GM20000 (cell line): ENCODE measurements at regions not wholly inside any gene's neighbourhood (a gene's known extent, or its start where the extent isn't known, plus 50 kb on each side); places are given as distances from the start of the nearest gene placed in this dataset.
"Not testable (repeated sequence)": the region's sequence is repeated elsewhere in the genome, so short reads cannot be mapped to it uniquely, and the experiment has no call there.

Source experiments
- DNase-seq: peaks from one replicate; pipeline ENCODE4 v3.0.0; 2012; ENCODE audit warnings: low spot score
- TF ChIP-seq, protein P1 (sequence below): IDR thresholded peaks from 2 replicates; pipeline ENCODE4 v1.5.1; 2012; ENCODE audit warnings: mild to moderate bottlenecking, control low read depth; ENCODE audit errors: extremely low read depth, missing control alignments

DNA sequence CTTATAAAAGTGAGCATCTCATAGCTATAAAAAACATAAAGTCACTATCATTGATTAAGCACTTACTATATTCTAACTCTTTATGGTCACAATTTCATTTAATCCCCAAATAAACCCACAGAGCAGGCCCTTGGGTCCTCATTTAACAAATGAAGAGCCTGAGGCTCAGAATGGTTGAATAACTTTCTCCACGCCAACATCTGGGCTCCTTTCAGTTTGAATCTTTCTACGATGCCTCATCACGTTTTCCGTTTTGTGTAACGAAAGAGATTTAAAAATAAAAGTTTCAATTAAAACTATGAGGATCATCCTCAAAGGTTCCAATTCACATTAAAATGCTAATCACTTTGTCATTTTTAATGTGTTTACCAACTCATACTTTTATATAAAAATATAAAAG is 74.2 kb upstream of the ADAMTS18 start:
- TF ChIP-seq, protein P1, sequence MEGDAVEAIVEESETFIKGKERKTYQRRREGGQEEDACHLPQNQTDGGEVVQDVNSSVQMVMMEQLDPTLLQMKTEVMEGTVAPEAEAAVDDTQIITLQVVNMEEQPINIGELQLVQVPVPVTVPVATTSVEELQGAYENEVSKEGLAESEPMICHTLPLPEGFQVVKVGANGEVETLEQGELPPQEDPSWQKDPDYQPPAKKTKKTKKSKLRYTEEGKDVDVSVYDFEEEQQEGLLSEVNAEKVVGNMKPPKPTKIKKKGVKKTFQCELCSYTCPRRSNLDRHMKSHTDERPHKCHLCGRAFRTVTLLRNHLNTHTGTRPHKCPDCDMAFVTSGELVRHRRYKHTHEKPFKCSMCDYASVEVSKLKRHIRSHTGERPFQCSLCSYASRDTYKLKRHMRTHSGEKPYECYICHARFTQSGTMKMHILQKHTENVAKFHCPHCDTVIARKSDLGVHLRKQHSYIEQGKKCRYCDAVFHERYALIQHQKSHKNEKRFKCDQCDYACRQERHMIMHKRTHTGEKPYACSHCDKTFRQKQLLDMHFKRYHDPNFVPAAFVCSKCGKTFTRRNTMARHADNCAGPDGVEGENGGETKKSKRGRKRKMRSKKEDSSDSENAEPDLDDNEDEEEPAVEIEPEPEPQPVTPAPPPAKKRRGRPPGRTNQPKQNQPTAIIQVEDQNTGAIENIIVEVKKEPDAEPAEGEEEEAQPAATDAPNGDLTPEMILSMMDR: no peak
- no peak for DNase-seq

DNA sequence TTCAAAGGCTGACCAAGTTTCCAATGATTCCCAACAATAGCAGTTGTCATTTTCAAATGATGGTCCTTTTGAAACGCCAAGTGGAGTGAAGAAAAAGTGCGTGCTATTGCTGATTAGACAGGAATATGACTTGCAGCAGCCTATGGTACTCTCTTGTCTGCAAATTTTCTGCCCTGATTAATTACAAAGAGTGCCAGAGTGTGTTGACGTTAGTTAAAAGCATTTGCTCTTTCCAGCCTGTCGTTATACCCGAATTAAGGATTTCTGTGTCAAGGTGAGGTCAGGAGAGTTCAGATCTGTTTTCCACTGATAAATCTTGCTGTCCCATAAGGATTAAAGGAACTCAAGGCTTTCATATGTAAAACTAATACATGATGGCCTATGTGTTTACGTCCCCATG is 75.0 kb upstream of the ADAMTS18 start:
- TF ChIP-seq, protein P1: no peak
- DNase-seq: no peak

DNA sequence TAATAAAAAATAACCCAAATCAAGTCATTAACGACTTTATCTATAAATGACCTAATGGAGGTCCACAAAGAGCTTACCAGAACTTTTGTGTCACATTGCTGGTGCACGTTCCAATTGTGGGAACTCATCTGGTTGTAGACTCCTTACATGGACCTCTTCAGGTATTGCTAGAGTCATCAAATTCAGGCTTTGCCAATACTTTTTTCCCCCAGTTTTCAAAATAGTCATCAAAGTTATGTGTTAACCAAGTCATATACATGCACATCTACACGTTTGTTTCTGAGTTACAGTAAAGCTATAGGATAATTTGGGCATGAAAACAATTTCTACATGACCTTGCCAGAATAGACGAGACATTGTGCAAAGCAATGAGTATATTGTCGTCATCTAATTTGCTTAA is 76.2 kb upstream of the ADAMTS18 start:
- TF ChIP-seq, protein P1: no peak
- no peak for DNase-seq

DNA sequence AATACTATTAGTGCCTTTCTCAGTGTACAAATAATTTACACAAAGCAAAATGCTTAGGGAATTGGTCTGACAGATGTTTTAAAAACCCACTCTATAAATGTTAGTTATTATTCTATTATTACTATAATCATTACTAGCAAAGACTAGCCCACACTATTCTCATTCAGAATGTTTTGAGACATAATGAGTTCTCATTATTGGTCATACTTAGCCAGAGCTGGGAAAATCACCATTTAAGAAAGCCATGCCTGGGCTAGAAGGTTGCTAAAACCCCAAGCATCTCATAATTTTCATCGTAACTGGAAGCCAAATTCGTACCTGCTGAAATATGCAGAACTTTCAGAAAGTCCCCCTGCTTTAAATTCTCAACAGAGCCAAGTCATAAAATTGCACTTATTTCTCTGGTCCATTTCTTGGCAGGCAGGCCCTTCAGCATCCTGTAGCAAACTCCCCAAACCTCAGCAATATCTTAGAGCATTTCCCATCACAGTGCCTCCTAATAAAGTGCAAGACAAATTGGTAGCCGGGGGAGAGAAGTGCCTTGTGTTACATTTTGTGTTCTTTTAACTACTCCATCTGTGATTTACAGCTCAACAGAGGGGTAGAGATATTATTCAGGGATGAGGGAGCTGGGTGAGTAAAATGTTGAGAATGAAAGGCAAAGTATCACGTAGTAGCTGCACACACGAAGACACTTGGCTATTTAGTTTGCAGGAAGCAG is 79.8 kb upstream of the ADAMTS18 start:
- no peak for DNase-seq
- TF ChIP-seq, protein P1: no peak

DNA sequence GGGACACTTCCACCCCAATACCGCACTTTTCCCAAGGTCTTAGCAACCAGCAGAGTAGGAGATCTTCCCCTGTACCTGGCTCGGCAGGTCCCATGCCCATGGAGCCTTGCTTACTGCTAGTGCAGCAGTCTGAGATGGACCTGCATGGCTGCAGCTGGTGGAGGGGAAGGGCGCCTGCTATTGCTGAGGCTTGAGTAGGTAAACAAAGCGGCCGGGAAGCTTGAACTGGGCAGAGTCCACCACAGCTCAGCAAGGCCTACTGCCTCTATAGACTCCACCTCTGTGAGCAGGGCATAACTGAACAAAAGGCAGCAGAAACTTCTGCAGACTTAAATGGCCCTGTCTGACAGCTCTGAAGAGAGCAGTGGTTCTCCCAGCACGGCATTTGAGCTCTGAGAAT is 90.4 kb upstream of the ADAMTS18 start:
- DNase-seq: not testable (repeated sequence)

DNA sequence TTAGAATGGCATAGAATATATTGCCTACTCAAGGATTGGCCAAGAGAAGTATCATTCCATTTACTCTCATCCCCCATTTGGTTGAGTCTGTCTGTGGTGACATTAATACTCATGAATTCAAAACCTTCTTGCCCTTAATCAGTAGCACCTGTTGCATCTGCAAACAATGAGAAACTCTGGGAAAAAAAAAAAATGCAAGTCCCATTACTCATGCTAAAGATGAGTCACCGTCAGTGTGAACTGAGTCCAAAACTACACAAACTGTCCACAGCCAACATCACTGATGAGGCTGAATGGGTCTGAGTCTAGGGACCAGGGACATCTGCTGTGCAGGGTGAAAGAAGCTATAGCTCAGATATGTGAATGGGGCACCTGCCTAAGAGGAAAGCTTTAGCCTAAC is 96.9 kb upstream of the ADAMTS18 start:
- no peak for DNase-seq
- TF ChIP-seq, protein P1: no peak

DNA sequence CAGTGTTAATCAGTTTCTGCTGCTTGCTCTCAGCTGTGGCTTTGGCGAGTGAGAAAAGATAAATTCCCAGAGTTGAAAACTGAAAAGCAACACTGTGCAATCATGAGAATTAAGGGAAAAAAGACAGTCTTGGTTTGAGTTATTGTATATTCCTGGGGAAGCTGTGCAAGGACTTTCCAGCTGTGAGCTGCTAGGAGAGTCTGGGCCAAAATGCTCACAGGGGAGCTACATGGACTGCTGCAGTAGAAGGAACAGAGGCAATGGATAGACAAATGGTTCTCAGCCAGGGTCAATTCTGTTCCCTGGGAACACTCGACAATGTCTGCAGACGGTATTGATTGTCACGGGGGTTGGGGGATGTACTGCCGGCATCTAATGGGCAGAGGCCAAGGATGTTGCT is 102.0 kb upstream of the ADAMTS18 start:
- TF ChIP-seq, protein P1: no peak

DNA sequence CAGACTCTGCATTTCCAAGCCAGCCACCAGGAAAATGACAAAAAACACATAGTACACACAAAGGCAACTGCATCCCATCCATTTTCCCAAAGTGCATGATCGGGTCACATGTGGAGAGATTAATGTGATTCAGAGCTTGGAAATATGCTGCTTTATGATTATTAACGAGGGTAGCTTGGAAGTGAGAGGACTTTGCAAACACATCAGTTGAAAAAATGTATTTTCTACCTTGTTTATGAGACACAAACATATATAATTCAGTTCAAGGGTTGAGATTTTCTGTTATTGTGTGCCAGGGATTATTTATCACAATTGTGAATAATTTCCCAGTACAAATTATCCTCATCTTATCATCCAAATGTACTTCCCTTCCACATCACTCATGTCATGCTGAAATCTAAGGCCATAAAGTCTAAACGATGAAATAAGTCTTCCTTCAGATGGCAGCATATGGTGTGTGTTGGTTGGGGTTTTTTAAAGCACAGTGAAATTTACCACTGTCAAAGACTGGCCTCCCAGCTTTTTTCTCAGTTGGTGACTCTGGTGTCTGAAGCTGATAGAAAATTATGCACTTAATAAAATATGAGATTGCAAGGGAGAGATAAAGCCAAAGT is 104.7 kb upstream of the ADAMTS18 start:
- DNase-seq: no peak
- TF ChIP-seq, protein P1: no peak

More for the DNA sequence above, 102.0 kb upstream of the ADAMTS18 start:
- no peak for DNase-seq
